CD14-positive monocyte (primary cell): ENCODE measurements at regions not wholly inside any gene's neighbourhood (a gene's known extent, or its start where the extent isn't known, plus 50 kb on each side); places are given as distances from the start of the nearest gene placed in this dataset.

Experiments used
- DNase-seq, 3 donors: peaks; one replicate each; pipeline ENCODE4 v3.0.0-alpha.2; 2011 to 2022
- H2AFZ ChIP-seq: 2 replicates; pipeline ENCODE4 v1.6.0; 2012; ENCODE audit warnings: mild to moderate bottlenecking, low read depth, low read length, inconsistent platforms; ENCODE audit not compliant: insufficient read depth, poor library complexity, severe bottlenecking
- H3K27ac ChIP-seq, 2 donors: 1 replicate in 1 of 2; 2 replicates in 1 of 2; pipeline ENCODE4 v1.5.1; 2012 to 2013; ENCODE audit warnings: low read length in 2 of 2, control low read depth in 1 of 2, inconsistent platforms in 1 of 2, low read depth in 1 of 2, mild to moderate bottlenecking in 1 of 2
- H3K27me3 ChIP-seq, 2 donors: one replicate each; pipeline versions ENCODE4 v1.6.0 to v1.6.1; 2011 to 2013; ENCODE audit warnings: low read length in 2 of 2; ENCODE audit not compliant: control insufficient read depth in 2 of 2, insufficient read depth in 2 of 2
- H3K36me3 ChIP-seq, 2 donors: replicated peaks in 1 of 2; 1 replicate in 1 of 2; 2 replicates in 1 of 2; pipeline versions ENCODE4 v1.5.1 to v1.6.1; 2012 to 2013; ENCODE audit warnings: low read length in 2 of 2, control low read depth in 1 of 2, inconsistent platforms in 1 of 2, mild to moderate bottlenecking in 1 of 2; ENCODE audit not compliant: insufficient read depth in 2 of 2, control insufficient read depth in 1 of 2
- H3K4me1 ChIP-seq, 2 donors: 1 replicate in 1 of 2; 2 replicates in 1 of 2; pipeline versions ENCODE4 v1.5.1 to v1.6.1; 2012 to 2013; ENCODE audit warnings: low read length in 2 of 2, control low read depth in 1 of 2, inconsistent platforms in 1 of 2, mild to moderate bottlenecking in 1 of 2, moderate library complexity in 1 of 2; ENCODE audit not compliant: insufficient read depth in 2 of 2, control insufficient read depth in 1 of 2
- H3K4me2 ChIP-seq: replicated peaks from 2 replicates; pipeline ENCODE3; 2012; ENCODE audit warnings: low read length, moderate library complexity, mild to moderate bottlenecking; ENCODE audit not compliant: poor library complexity, severe bottlenecking; ENCODE audit errors: extremely low read depth
- H3K4me3 ChIP-seq, 3 experiments: fragments of 200-600 bp in 1 of 3; sonication (generic) in 1 of 3; replicated peaks in 1 of 3; 1 replicate in 2 of 3; 2 replicates in 1 of 3; pipeline ENCODE4 v1.5.1; 2011 to 2013; ENCODE audit warnings: low read length in 3 of 3, mild to moderate bottlenecking in 3 of 3, control low read depth in 2 of 3, low read depth in 2 of 3, inconsistent platforms in 1 of 3, moderate library complexity in 1 of 3
- H3K79me2 ChIP-seq: 2 replicates; pipeline ENCODE4 v1.6.0; 2012; ENCODE audit warnings: mild to moderate bottlenecking, control low read depth, inconsistent platforms, low read length, moderate library complexity; ENCODE audit not compliant: insufficient read depth
- H3K9ac ChIP-seq: 2 replicates; pipeline ENCODE4 v1.6.0; 2017; ENCODE audit warnings: low read length, mild to moderate bottlenecking; ENCODE audit not compliant: insufficient read depth, poor library complexity, severe bottlenecking
- H3K9me3 ChIP-seq, 2 donors: replicated peaks in 1 of 2; 1 replicate in 1 of 2; 2 replicates in 1 of 2; pipeline versions ENCODE4 v1.5.1 to v1.6.1; 2012 to 2013; ENCODE audit warnings: low read length in 2 of 2, control low read depth in 1 of 2; ENCODE audit not compliant: control insufficient read depth in 1 of 2, insufficient read depth in 1 of 2
- H4K20me1 ChIP-seq: 2 replicates; pipeline ENCODE4 v1.6.0; 2012; ENCODE audit warnings: mild to moderate bottlenecking, low read length, control low read depth, moderate library complexity; ENCODE audit not compliant: insufficient read depth
- H3K27ac Mint-ChIP-seq, 7 donors: one replicate each; pipeline ENCODE4 v1.8.0; 2020; ENCODE audit warnings: mild to moderate bottlenecking in 7 of 7, mixed read lengths in 7 of 7, moderate library complexity in 6 of 7, inconsistent platforms in 2 of 7
- H3K27me3 Mint-ChIP-seq, 3 donors: one replicate each; pipeline ENCODE4 v1.8.0; 2021 to 2022; ENCODE audit warnings: low read depth in 3 of 3, mild to moderate bottlenecking in 3 of 3, mixed read lengths in 3 of 3, moderate library complexity in 3 of 3, inconsistent platforms in 1 of 3
- H3K36me3 Mint-ChIP-seq, 2 donors: one replicate each; pipeline ENCODE4 v1.8.0; 2020; ENCODE audit warnings: mixed read lengths in 2 of 2, inconsistent platforms in 1 of 2, mild to moderate bottlenecking in 1 of 2
- H3K4me1 Mint-ChIP-seq: one replicate; pipeline ENCODE4 v1.8.0; 2020; ENCODE audit warnings: mild to moderate bottlenecking, mixed read lengths
- H3K4me3 Mint-ChIP-seq, 2 donors: one replicate each; pipeline ENCODE4 v1.8.0; 2020; ENCODE audit warnings: mild to moderate bottlenecking in 2 of 2, mixed read lengths in 2 of 2, moderate library complexity in 1 of 2
- H3K9me3 Mint-ChIP-seq, 7 donors: one replicate each; pipeline ENCODE4 v1.8.0; 2020 to 2022; ENCODE audit warnings: mixed read lengths in 7 of 7, mild to moderate bottlenecking in 6 of 7, moderate library complexity in 6 of 7, inconsistent platforms in 2 of 7
- CTCF ChIP-seq: fragments of 200-600 bp; IDR thresholded peaks from one replicate; pipeline ENCODE4 v1.8.0; 2022; ENCODE audit warnings: antibody characterized with exemption, mild to moderate bottlenecking
- WGBS: methylation state at CpG from one replicate; pipeline ENCODE4 v1.1.5; 2013; ENCODE audit warnings: missing lambda C conversion rate; ENCODE audit not compliant: insufficient coverage; 5-methylcytosine and 5-hydroxymethylcytosine counted together
- intact Hi-C, 2 donors: fragments of 100-400 bp; cut with micrococcal nuclease; formaldehyde crosslinking; loops; one replicate each; pipeline versions ENCODE4 v1.15.0 to v1.15.1; 2023

- H2AFZ ChIP-seq: no peak overlapping the region
- peak overlapping the region; percentile 25 for H3K4me2 ChIP-seq
- no peaks in the 10 kb centered on the region for H3K36me3 ChIP-seq
- no peaks in the 10 kb centered on the region for H4K20me1 ChIP-seq
- peaks cover 46% of the 10 kb centered on the region for H3K4me1 Mint-ChIP-seq
- peak; percentile 78 to 86 (median 83) for DNase-seq
- H3K27ac ChIP-seq: peak overlapping the region; percentile 81 to 95
- no peaks in the 10 kb centered on the region for H3K9me3 ChIP-seq
- no peaks in the 10 kb centered on the region for H3K27me3 ChIP-seq
- H3K4me3 Mint-ChIP-seq: no peak overlapping the region
- H3K9me3 Mint-ChIP-seq: no peaks in the 10 kb centered on the region
- no peaks in the 10 kb centered on the region for H3K36me3 Mint-ChIP-seq
- peaks cover 44 to 45% of the 10 kb centered on the region in 2 donors for H3K4me1 ChIP-seq
- peak overlapping the region; percentile 93 to 99 (median 95) for H3K27ac Mint-ChIP-seq
- WGBS: no CpG with 5 or more reads among the region's 3 CpGs
- no peak for TF ChIP-seq CTCF
- H3K4me3 ChIP-seq: no peak overlapping the region
- intact Hi-C loops: loop anchor here (5.0 to 10.0 kb wide), 2 partner anchors 64 to 67 kb away; partner anchors contain the start of gene MID1IP1 (in 2 of the 2)
- peaks cover 0 to 1% (median 0%) of the 10 kb centered on the region in 3 donors for H3K27me3 Mint-ChIP-seq
- no peaks in the 10 kb centered on the region for H3K79me2 ChIP-seq
- peak overlapping the region; percentile 53 for H3K9ac ChIP-seq
These were observed 67.7 kb downstream of the MID1IP1 start for GRCh38 chrX:38868941-38869401.

- Histone ChIP-seq H3K4me2 (peak overlapping the region; percentile 25), H3K4me3 (peak overlapping the region in 2 of 3 experiments; percentile 9 to 33), H2AFZ (peak overlapping the region; percentile 57), H3K79me2 (no peaks in the 10 kb centered on the region), H3K27me3 (no peaks in the 10 kb centered on the region), H3K9me3 (no peaks in the 10 kb centered on the region), H3K9ac (peak overlapping the region; percentile 53), H3K4me1 (peaks cover 40 to 42% of the 10 kb centered on the region in 2 donors), H4K20me1 (no peaks in the 10 kb centered on the region), H3K27ac (peak overlapping the region; percentile 63 to 95), H3K36me3 (no peaks in the 10 kb centered on the region)
- TF ChIP-seq CTCF: no peak
- Mint-ChIP-seq H3K27me3 (peaks cover 0 to 1% (median 0%) of the 10 kb centered on the region in 3 donors), H3K36me3 (no peaks in the 10 kb centered on the region), H3K27ac (peak overlapping the region; percentile 93 to 99 (median 95)), H3K4me1 (peaks cover 46% of the 10 kb centered on the region), H3K9me3 (no peaks in the 10 kb centered on the region), H3K4me3 (peak overlapping the region; percentile 16 to 70)
- 0% methylated on average over 1 of the region's 7 CpGs for WGBS
- intact Hi-C loops: no loop called here
- peak; percentile 63 to 78 (median 70) for DNase-seq
These were observed 69.2 kb downstream of the MID1IP1 start for GRCh38 chrX:38870361-38870895.
